ENCODE measurements at regions not wholly inside any gene's neighbourhood (a gene's known extent, or its start where the extent isn't known, plus 50 kb on each side); places are given as distances from the start of the nearest gene placed in this dataset.
"Not testable (repeated sequence)": the region's sequence is repeated elsewhere in the genome, so short reads cannot be mapped to it uniquely, and the experiment has no call there.

DNA sequence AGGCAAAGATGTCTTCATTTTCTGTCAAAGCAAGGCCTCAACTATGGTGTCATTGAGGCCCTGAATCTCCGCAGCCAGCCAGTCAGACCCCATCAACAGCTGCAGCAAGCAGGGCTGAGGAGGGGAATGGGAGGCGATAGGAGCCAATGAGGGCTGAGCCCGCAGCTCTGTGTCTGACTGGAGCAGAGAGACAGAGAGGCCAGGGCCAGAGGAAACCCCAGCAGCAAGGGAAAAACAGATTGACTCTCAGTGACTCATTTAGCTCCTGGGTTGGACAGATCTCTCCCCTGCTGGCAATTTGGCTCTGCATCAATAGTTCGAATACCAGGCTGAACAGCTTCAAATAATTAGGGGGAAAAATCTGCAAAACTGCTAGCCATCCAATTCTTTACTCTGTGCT is 67.1 kb upstream of the NBPF11 start:
- TF ChIP-seq, protein P1, sequence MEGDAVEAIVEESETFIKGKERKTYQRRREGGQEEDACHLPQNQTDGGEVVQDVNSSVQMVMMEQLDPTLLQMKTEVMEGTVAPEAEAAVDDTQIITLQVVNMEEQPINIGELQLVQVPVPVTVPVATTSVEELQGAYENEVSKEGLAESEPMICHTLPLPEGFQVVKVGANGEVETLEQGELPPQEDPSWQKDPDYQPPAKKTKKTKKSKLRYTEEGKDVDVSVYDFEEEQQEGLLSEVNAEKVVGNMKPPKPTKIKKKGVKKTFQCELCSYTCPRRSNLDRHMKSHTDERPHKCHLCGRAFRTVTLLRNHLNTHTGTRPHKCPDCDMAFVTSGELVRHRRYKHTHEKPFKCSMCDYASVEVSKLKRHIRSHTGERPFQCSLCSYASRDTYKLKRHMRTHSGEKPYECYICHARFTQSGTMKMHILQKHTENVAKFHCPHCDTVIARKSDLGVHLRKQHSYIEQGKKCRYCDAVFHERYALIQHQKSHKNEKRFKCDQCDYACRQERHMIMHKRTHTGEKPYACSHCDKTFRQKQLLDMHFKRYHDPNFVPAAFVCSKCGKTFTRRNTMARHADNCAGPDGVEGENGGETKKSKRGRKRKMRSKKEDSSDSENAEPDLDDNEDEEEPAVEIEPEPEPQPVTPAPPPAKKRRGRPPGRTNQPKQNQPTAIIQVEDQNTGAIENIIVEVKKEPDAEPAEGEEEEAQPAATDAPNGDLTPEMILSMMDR (IDR thresholded peaks at IDR 0.05) = not testable (repeated sequence)
- TF ChIP-seq POLR2A, POLR2AphosphoS5 (IDR thresholded peaks at IDR 0.05): not testable (repeated sequence)
